Activated CD4-positive, alpha-beta T cell treated with anti-CD3 and anti-CD28 coated beads, Interleukin-2, Interleukin-4, amounts not matched to agents 100 ng/mL and 50 ng/mL, durations not matched to agents 16 hours and 8 hours (primary cell): ENCODE measurements at regions not wholly inside any gene's neighbourhood (a gene's known extent, or its start where the extent isn't known, plus 50 kb on each side); places are given as distances from the start of the nearest gene placed in this dataset.

Experiments
- DNase-seq: peaks from one replicate; pipeline ENCODE4 v3.0.0-alpha.2; 2020; ENCODE audit warnings: low spot score

DNA sequence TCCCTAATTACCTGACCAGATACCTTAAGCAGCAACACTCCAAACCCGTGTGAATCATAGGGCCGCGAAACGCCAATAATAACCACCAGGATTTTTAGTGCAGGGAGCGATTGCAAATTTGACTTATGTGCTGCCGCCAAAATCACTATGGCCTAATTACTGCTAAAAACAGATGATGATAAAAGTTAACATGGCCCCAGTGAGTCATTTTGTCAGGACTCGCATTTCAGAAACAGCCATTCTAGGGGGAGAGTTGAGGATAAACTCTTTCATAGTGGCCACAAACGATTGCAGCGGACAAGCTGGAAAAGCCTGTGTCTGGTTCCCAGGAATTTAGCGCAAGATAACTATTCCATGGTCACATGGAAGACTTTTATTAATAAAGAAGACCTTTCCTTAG, 103.4 kb downstream of the HLX start:
- DNase-seq: no peak

- DNase-seq: no peak
These were observed 104.8 kb downstream of the HLX start for GRCh38 chr1:220983877-220984635.

GRCh38 chr1:220990427-220991339, 111.4 kb downstream of the HLX start:
- no peak for DNase-seq

DNA sequence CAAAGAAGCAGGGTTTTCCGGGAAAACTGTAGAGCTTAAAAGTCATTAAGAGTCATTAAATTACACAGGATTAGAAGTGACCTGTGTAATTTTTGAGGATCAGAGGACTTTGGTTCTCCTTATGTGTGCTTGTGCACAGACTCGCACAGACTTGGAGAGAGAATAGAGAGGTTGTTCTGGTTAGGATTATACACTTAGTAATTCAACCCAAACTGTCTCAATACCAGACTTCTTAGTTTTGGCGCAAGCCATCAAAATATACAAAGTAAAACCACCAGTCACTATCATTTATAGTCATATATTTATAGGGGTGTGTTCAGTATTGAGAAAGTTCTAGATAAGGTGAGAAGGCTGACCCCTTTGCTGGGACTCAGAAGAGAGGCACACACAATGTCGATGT, 112.3 kb downstream of the HLX start:
- no peak for DNase-seq

DNA sequence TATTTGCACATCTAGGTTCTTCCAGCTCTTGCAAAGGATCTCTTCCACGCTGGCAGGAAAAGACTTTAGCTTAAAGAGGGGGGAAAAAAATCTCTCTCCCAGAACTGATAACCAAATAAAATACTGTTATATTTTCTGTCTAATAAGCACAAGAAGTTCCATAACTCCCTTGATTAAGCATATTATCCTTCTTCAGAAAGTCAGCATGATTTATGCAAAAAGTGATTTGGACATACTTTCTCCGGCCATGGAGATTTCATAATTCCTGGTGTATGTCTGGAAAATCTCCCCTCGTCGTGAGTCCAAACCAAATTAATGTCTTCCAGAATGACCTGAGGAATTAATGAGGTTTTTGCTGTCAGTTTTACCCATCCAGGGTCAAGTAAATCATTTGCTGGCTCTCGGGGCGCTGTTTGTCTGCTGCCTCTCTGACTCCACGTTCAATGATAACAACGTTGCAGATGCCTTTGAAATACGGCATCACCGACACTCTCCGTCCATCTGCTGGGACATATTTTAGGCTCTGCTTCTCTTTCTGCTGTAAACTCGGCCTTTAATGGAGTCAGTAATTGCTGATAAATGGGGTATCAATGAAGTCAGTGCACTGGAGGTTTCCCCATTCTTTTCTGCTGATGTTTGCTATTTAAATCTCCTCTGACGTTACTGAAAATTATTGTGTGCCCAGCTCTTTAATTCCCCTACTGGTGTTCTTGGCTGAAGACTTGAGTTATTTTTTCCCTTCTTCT, 112.9 kb downstream of the HLX start:
- DNase-seq: no peak

GRCh38 chr1:220992705-220993052, 113.4 kb downstream of the HLX start:
- DNase-seq: no peak

DNA sequence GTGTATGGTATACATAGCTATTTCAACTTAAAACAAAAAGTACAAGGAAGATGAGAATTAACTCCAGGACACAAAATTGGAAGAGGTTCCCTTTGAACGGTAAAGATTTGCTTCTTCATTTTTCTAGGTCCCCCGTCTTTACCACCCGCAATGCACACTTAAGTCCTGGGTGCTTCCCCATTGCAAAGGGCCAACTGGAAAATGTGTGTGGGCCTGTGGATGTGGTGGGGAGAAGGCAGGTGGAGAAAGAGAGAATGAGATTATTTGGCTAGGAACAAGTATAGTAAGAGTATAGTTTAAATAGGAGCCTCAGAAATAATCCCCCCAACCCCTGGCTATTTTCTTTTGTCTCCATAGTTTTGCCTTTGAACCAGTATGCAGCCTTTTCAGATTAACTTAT, 115.4 kb downstream of the HLX start:
- no peak for DNase-seq

- no peak for DNase-seq
These were observed 118.5 kb downstream of the HLX start for GRCh38 chr1:220997791-220998190.

- DNase-seq: no peak
These were observed 120.9 kb downstream of the HLX start for GRCh38 chr1:220999872-221000863.

- DNase-seq: no peak
These were observed 121.9 kb downstream of the HLX start for GRCh38 chr1:221001167-221001566.

GRCh38 chr1:221002601-221003000, 123.4 kb downstream of the HLX start:
- no peak for DNase-seq

GRCh38 chr1:221011145-221011544, 131.9 kb downstream of the HLX start:
- no peak for DNase-seq

DNA sequence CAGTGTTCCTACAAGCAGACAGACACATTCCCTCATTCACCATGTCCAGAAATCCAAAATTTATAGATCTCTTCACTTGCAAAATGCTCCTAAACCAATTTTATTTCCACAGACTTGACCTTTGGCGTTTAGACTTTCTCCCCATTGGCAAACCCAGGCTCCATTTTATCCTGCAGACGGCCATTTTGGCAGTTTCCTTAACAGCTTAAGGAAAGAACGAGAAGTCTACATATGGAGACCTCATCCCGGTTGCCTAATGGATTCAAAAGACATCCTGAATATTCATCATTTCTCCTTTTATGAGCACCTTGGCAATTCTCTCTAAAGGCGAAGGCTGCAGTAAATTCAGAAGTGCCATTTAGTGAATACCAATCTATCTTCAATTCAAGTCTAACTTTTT, 132.9 kb downstream of the HLX start:
- no peak for DNase-seq

GRCh38 chr1:221013691-221014660, 134.7 kb downstream of the HLX start:
- no peak for DNase-seq

DNA sequence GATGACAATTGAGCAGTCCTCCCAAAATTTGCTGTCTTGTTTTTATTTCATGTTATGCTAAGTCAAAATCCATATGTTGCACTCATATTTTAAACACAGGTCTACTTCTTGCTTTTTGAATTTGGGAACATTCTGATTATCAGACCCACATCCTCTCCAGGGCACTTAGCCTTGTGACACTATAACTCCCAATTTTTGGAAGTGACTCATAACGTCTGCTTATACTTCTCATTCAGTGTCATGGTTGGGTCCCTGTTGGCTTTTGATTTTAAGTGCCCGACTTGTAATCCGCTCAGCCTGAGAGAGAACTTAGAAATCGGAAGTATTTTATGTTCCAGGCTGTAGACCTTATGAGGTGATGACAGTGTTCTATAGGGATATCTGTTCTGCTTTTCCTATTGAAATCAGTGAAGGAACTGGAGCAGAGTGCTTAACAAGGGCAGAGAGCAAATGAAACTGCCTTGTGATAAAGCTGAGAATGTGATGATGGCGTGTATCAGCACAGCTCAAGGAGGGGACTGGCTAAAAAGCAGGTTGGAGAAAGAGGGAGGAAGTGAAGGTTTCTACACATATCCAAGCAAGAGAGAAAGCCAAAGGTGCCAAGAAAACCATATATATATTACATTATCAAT, 136.0 kb downstream of the HLX start:
- DNase-seq: no peak

- DNase-seq: no peak
These were observed 137.5 kb downstream of the HLX start for GRCh38 chr1:221016751-221017150.

DNA sequence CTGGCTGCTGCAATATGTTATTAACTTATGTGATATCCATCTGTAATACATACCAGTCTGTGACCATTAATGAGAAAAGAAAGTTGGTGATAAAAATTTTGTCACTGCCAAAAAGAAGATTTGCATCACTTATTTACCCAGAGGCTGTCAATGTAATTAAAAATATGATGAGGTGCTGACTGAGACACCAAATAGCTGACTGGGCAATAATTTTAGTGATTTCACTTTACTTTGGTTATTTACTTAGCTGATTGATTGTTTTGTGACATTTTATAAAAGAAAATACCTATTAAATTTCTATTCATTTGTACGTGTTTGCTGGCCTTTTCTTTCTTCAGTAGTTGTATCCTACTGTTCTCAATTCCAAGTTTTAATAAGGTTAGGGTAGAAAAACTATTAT, 139.2 kb downstream of the HLX start:
- DNase-seq: no peak

DNA sequence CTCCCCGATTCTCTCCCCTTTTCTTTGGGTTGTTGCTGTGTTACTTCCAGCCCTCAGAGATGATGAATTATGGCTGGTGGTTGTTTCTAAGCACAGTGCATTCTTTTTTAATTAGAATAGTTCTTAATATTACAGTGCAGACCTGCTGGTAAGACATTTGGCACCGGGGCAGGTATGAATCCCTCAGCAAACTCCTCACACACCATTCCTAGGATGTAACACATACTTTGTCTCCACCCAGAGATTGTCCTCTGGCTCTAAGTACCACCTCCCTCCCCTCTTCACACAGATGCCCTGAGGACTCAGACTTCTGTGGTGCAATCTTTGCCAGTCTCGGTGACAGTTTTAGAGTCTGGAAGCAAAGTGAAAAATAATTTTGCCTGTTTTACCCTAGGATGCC, 143.1 kb downstream of the HLX start:
- no peak for DNase-seq

- no peak for DNase-seq
These were observed 144.2 kb downstream of the HLX start for GRCh38 chr1:221023482-221023881.

DNA sequence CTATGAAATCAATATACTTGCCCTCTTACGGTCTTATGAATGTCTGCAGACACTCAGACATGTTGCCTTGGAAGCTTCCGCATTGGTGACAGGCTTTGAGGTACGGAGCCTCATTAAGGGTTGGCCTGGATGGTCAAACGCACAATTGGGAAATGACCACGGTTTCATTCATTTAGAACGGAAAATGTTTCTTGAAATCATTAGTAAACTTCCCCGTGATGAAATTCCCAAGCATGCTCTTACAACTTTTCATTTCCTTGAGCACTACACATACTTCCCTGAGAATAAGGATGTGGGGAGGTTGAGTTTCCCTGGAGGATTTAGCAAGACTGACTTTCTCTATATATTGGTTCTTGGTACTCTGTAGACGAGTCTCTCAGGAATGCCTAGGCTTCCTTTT, 146.3 kb downstream of the HLX start:
- DNase-seq: no peak
